KMS-11 (cell line): ENCODE measurements at regions not wholly inside any gene's neighbourhood (a gene's known extent, or its start where the extent isn't known, plus 50 kb on each side); places are given as distances from the start of the nearest gene placed in this dataset.

Source experiments
- H2AFZ ChIP-seq: fragments of 200-600 bp; sonication (generic); 2 replicates; pipeline ENCODE4 v1.6.1; 2016; ENCODE audit warnings: antibody characterized with exemption, mixed run types, low read depth
- H3K27ac ChIP-seq: fragments of 200-600 bp; sonication (generic); 2 replicates; pipeline ENCODE4 v1.6.1; 2016; ENCODE audit warnings: mild to moderate bottlenecking, mixed run types
- H3K27me3 ChIP-seq: fragments of 200-600 bp; sonication (generic); 2 replicates; pipeline ENCODE4 v1.6.1; 2017; ENCODE audit warnings: mild to moderate bottlenecking, low read depth, mixed run types, moderate library complexity; ENCODE audit not compliant: insufficient read depth
- H3K36me3 ChIP-seq: fragments of 200-600 bp; sonication (generic); 2 replicates; pipeline ENCODE4 v1.6.1; 2017; ENCODE audit warnings: mild to moderate bottlenecking, mixed run types; ENCODE audit not compliant: insufficient read depth
- H3K4me1 ChIP-seq: fragments of 200-600 bp; sonication (generic); 2 replicates; pipeline ENCODE4 v1.6.1; 2016; ENCODE audit warnings: mild to moderate bottlenecking, low read depth, mixed run types; ENCODE audit not compliant: poor library complexity, severe bottlenecking
- H3K4me2 ChIP-seq: fragments of 200-600 bp; sonication (generic); 2 replicates; pipeline ENCODE4 v1.7.0; 2016; ENCODE audit warnings: mild to moderate bottlenecking, mixed run types
- H3K4me3 ChIP-seq: fragments of 200-600 bp; sonication (generic); IDR thresholded peaks from 2 replicates; pipeline ENCODE4 v1.6.1; 2017; ENCODE audit warnings: low read depth, low read length, mixed read lengths; ENCODE audit not compliant: insufficient read depth
- H3K79me2 ChIP-seq: fragments of 200-600 bp; sonication (generic); 2 replicates; pipeline ENCODE4 v1.6.1; 2016; ENCODE audit warnings: low read depth, mixed run types; ENCODE audit not compliant: insufficient read depth
- H3K9ac ChIP-seq: fragments of 200-600 bp; sonication (generic); 2 replicates; pipeline ENCODE4 v1.6.1; 2016; ENCODE audit warnings: mild to moderate bottlenecking, mixed run types
- H4K20me1 ChIP-seq: fragments of 200-600 bp; sonication (generic); 2 replicates; pipeline ENCODE4 v1.6.1; 2016; ENCODE audit warnings: mild to moderate bottlenecking, mixed run types; ENCODE audit not compliant: insufficient read depth
- TF ChIP-seq, protein P1 (sequence below): fragments of 200-600 bp; sonication (generic); conservative IDR thresholded peaks from 2 replicates; pipeline ENCODE4 v1.6.1; 2017; ENCODE audit warnings: low read depth, mild to moderate bottlenecking, antibody characterized with exemption, low read length, moderate library complexity, mixed read lengths

DNA sequence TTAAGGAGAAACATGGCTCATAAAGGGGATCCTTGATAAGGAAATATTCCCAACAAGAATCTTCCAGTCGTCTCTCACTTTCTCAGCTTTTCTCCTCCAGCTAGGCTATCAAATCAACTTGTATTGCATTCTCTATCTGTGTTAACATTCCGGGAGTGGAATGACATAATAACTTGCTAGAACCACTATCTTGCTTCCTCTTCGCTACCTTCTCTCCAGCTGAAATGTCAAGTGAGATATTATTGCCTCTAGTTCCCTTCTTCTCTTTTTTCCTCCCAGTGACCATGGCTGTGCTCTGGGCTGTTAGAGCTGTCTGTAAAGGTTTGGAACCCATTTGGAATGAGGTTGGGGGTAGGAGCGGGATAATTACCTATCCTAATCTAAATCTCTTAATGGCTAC, 1329.5 kb upstream of the WWC1 start:
- H3K4me1 ChIP-seq: no peaks in the 10 kb centered on the region
- H3K79me2 ChIP-seq: no peaks in the 10 kb centered on the region
- no peak overlapping the region for H2AFZ ChIP-seq
- H3K27me3 ChIP-seq: no peaks in the 10 kb centered on the region
- H3K36me3 ChIP-seq: no peaks in the 10 kb centered on the region
- H4K20me1 ChIP-seq: no peaks in the 10 kb centered on the region
- H3K27ac ChIP-seq: no peak overlapping the region
- no peak overlapping the region for H3K9ac ChIP-seq
- no peak overlapping the region for H3K4me3 ChIP-seq
- no peak overlapping the region for H3K4me2 ChIP-seq
- TF ChIP-seq, protein P1, sequence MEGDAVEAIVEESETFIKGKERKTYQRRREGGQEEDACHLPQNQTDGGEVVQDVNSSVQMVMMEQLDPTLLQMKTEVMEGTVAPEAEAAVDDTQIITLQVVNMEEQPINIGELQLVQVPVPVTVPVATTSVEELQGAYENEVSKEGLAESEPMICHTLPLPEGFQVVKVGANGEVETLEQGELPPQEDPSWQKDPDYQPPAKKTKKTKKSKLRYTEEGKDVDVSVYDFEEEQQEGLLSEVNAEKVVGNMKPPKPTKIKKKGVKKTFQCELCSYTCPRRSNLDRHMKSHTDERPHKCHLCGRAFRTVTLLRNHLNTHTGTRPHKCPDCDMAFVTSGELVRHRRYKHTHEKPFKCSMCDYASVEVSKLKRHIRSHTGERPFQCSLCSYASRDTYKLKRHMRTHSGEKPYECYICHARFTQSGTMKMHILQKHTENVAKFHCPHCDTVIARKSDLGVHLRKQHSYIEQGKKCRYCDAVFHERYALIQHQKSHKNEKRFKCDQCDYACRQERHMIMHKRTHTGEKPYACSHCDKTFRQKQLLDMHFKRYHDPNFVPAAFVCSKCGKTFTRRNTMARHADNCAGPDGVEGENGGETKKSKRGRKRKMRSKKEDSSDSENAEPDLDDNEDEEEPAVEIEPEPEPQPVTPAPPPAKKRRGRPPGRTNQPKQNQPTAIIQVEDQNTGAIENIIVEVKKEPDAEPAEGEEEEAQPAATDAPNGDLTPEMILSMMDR: no peak

DNA sequence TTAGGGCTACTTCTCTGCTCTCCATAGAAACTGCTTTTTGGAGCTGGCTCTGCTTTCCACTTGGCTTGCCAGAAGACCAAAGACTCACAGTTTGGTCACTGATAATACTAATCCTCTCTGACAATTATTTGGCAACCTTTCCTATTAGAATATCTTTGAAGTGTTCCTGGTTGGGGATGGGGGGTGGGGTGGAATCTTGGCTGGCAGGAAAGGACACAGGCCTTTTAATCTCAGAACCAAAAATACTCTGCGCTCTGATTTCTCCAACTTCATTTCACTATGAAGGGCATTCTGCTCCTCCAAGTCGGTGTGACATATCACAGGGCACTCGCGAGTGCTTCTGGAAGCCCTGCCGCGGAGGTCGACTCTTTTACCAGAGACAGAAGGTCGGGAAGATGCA, 1329.0 kb upstream of the WWC1 start:
- Histone ChIP-seq H2AFZ (no peak overlapping the region), H3K4me1 (no peaks in the 10 kb centered on the region), H3K79me2 (no peaks in the 10 kb centered on the region), H3K27ac (no peak overlapping the region), H3K27me3 (no peaks in the 10 kb centered on the region), H3K4me3 (no peak overlapping the region), H3K4me2 (no peak overlapping the region), H3K9ac (no peak overlapping the region), H3K36me3 (no peaks in the 10 kb centered on the region), H4K20me1 (no peaks in the 10 kb centered on the region)
- TF ChIP-seq, protein P1: no peak

DNA sequence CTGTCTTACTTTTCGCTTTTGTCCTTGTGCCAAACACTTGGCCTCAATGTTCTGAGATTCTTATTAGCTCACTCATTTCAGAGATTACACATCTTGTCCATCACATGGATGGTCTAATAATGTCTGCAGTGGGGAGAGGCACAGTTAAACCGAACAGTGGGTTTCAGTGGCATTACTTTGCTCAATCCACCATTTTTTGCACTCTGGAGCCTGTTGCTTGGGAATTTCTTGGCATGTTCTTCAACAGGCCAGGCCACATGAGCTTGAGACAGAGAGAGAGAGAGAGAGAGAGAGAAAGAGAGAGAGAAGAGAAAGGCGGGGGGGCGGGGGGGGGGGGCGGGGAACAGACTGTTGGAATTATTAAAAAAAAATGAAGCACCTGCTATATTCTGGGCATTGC, 1327.8 kb upstream of the WWC1 start:
- no peaks in the 10 kb centered on the region for H3K79me2 ChIP-seq
- TF ChIP-seq, protein P1: no peak

DNA sequence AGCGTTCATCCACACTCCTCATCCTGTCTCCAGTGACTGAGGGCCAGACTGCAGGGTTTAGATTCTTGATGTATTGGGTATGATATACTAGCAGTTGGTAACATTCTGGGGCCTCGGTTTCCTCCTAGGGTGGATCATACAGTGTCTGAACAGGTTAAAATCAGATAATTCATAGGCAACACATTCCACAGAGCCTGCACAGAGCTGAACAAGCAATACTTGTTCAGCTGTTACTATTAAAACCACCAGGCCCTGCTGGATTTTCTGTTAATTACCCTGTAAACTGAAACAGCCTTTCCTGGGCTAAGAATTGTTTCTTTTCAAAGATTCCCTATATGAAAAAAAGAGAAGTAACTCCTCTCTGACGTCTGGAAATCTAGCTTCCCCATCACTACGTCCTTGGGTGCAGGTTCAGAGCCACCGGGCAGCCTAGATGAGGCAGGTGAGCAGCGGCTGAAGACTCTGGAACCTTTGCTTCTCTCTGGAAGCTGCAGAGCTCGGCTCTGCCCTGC, 1313.5 kb upstream of the WWC1 start:
- H3K9ac ChIP-seq: no peak overlapping the region
- H2AFZ ChIP-seq: no peak overlapping the region

More for the DNA sequence above, 1327.8 kb upstream of the WWC1 start:
- no peaks in the 10 kb centered on the region for H3K36me3 ChIP-seq
- no peak overlapping the region for H2AFZ ChIP-seq
- no peak overlapping the region for H3K27ac ChIP-seq
- H4K20me1 ChIP-seq: no peaks in the 10 kb centered on the region
- no peaks in the 10 kb centered on the region for H3K27me3 ChIP-seq
- no peak overlapping the region for H3K4me2 ChIP-seq
- H3K4me1 ChIP-seq: no peaks in the 10 kb centered on the region
- H3K4me3 ChIP-seq: no peak overlapping the region
- no peak overlapping the region for H3K9ac ChIP-seq

More for the DNA sequence above, 1313.5 kb upstream of the WWC1 start:
- Histone ChIP-seq H3K4me3 (no peak overlapping the region), H3K4me1 (no peaks in the 10 kb centered on the region), H3K27ac (no peak overlapping the region), H4K20me1 (no peaks in the 10 kb centered on the region), H3K27me3 (no peaks in the 10 kb centered on the region), H3K79me2 (no peaks in the 10 kb centered on the region), H3K4me2 (no peak overlapping the region), H3K36me3 (no peaks in the 10 kb centered on the region)
- TF ChIP-seq, protein P1: no peak
